ENCODE measurements at regions not wholly inside any gene's neighbourhood (a gene's known extent, or its start where the extent isn't known, plus 50 kb on each side); places are given as distances from the start of the nearest gene placed in this dataset.

GRCh38 chr14:95597784-95598211 lies 62.9 kb downstream of the GLRX5 start:
- Mint-ChIP-seq H3K27me3 (ENCODE audit: low read depth) (peaks cover 22% of the 10 kb centered on the region), H3K27ac (ENCODE audit: unreplicated experiment) (no peak overlapping the region), H3K36me3 (ENCODE audit: low read depth) (no peaks in the 10 kb centered on the region), H3K4me3 (peak overlapping the region; percentile 16), H3K9me3 (no peaks in the 10 kb centered on the region), H3K4me1 (peaks cover 14% of the 10 kb centered on the region)
- no peak for TF ChIP-seq CTCF (conservative IDR thresholded peaks at IDR 0.05)
- DNase-seq (ENCODE audit: low read depth, low spot score), result peak; percentile 41

GRCh38 chr14:95601650-95602049 lies 66.8 kb downstream of the GLRX5 start:
- H3K27me3 Mint-ChIP-seq (ENCODE audit: low read depth), result peaks cover 22% of the 10 kb centered on the region

GRCh38 chr14:95603415-95603814 lies 68.6 kb downstream of the GLRX5 start:
- H3K9me3 Mint-ChIP-seq, result no peaks in the 10 kb centered on the region
- TF ChIP-seq CTCF (conservative IDR thresholded peaks at IDR 0.05), result no peak
- H3K4me3 Mint-ChIP-seq, result no peak overlapping the region
- peaks cover 2% of the 10 kb centered on the region for H3K4me1 Mint-ChIP-seq
- H3K27ac Mint-ChIP-seq (ENCODE audit: unreplicated experiment), result no peak overlapping the region
- H3K27me3 Mint-ChIP-seq (ENCODE audit: low read depth), result peaks cover 12% of the 10 kb centered on the region
- no peak for DNase-seq (ENCODE audit: low read depth, low spot score)
- no peaks in the 10 kb centered on the region for H3K36me3 Mint-ChIP-seq (ENCODE audit: low read depth)

More at GRCh38 chr14:95601650-95602049, 66.8 kb downstream of the GLRX5 start:
- Mint-ChIP-seq H3K9me3 (no peaks in the 10 kb centered on the region), H3K27ac (ENCODE audit: unreplicated experiment) (no peak overlapping the region), H3K36me3 (ENCODE audit: low read depth) (no peaks in the 10 kb centered on the region), H3K4me1 (peaks cover 14% of the 10 kb centered on the region), H3K4me3 (no peak overlapping the region)
- TF ChIP-seq CTCF (conservative IDR thresholded peaks at IDR 0.05), result no peak
- no peak for DNase-seq (ENCODE audit: low read depth, low spot score)

- Mint-ChIP-seq H3K4me1 (no peaks in the 10 kb centered on the region), H3K36me3 (ENCODE audit: low read depth) (no peaks in the 10 kb centered on the region), H3K4me3 (no peak overlapping the region), H3K27me3 (ENCODE audit: low read depth) (peaks cover 16% of the 10 kb centered on the region), H3K27ac (ENCODE audit: unreplicated experiment) (no peak overlapping the region), H3K9me3 (no peaks in the 10 kb centered on the region)
- TF ChIP-seq CTCF (conservative IDR thresholded peaks at IDR 0.05), result no peak
- DNase-seq (ENCODE audit: low read depth, low spot score), result no peak
Measured at GRCh38 chr14:95606266-95606665, 71.4 kb downstream of the GLRX5 start.

- no peaks in the 10 kb centered on the region for H3K36me3 Mint-ChIP-seq (ENCODE audit: low read depth)
- H3K4me3 Mint-ChIP-seq, result no peak overlapping the region
- H3K4me1 Mint-ChIP-seq, result no peaks in the 10 kb centered on the region
- no peaks in the 10 kb centered on the region for H3K9me3 Mint-ChIP-seq
- no peak overlapping the region for H3K27ac Mint-ChIP-seq (ENCODE audit: unreplicated experiment)
- no peak for TF ChIP-seq CTCF (conservative IDR thresholded peaks at IDR 0.05)
- H3K27me3 Mint-ChIP-seq (ENCODE audit: low read depth), result peaks cover 24% of the 10 kb centered on the region
- no peak for DNase-seq (ENCODE audit: low read depth, low spot score)
Measured at GRCh38 chr14:95608637-95609235, 73.9 kb downstream of the GLRX5 start.
